Astrocyte (in vitro differentiated cells and primary cell): ENCODE measurements at regions not wholly inside any gene's neighbourhood (a gene's known extent, or its start where the extent isn't known, plus 50 kb on each side); places are given as distances from the start of the nearest gene placed in this dataset.

Experiments
- CTCF ChIP-seq: IDR thresholded peaks from 2 replicates; pipeline ENCODE4 v1.5.1; 2011; ENCODE audit warnings: low read depth, mild to moderate bottlenecking, inconsistent platforms, low read length, moderate library complexity; ENCODE audit not compliant: insufficient read depth
- EZH2 ChIP-seq: IDR thresholded peaks from 2 replicates; pipeline ENCODE4 v1.6.1; 2012; ENCODE audit warnings: mild to moderate bottlenecking, low read length, inconsistent platforms; ENCODE audit not compliant: insufficient read depth

GRCh38 chrX:39289827-39290226, 488.6 kb downstream of the MID1IP1 start:
- no peak for TF ChIP-seq CTCF
- TF ChIP-seq EZH2: no peak
